Hindlimb muscle (tissue), 1 donor: ENCODE measurements at regions not wholly inside any gene's neighbourhood (a gene's known extent, or its start where the extent isn't known, plus 50 kb on each side); places are given as distances from the start of the nearest gene placed in this dataset.
"Not testable (repeated sequence)": the region's sequence is repeated elsewhere in the genome, so short reads cannot be mapped to it uniquely, and the experiment has no call there.

Experiments used
- DNase-seq: peaks from one replicate; pipeline ENCODE4 v3.0.0-alpha.2; 2013

DNA sequence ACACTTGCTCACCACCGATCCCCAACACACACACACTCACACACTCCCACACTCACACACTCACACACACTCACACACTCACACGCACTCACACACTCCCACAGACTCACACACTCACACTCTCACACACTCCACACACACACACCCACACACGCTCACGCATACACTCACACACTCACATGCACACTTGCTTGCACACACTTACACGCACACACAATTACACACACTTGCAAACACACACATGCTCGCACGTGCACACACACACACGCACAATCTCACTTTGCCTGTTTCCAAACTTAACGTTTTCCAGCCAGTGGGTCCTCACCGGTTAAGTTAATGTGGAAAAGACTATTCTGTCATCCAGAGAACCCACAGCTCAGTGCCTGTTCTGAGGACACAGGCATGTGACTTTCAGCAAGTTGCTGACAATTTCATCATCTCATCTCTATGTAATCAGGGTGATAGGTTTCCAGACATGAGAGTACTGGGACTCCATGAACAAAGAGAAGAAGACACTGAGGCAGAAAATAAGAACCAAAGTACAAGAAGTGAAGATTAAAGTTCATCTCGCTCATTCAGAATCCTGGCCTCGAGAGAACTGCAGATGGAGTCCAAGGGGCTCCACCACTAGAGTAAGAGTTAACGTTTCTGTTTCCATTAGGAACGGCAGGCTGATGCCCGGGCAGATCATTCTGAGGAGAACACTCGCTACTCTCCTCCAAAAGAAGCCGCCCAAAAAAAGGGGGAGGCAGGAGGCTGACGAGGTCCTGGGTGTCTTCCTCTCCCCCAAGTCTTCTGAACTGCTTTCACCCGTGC, 153.2 kb upstream of the FRG1 start:
- no peak for DNase-seq

DNA sequence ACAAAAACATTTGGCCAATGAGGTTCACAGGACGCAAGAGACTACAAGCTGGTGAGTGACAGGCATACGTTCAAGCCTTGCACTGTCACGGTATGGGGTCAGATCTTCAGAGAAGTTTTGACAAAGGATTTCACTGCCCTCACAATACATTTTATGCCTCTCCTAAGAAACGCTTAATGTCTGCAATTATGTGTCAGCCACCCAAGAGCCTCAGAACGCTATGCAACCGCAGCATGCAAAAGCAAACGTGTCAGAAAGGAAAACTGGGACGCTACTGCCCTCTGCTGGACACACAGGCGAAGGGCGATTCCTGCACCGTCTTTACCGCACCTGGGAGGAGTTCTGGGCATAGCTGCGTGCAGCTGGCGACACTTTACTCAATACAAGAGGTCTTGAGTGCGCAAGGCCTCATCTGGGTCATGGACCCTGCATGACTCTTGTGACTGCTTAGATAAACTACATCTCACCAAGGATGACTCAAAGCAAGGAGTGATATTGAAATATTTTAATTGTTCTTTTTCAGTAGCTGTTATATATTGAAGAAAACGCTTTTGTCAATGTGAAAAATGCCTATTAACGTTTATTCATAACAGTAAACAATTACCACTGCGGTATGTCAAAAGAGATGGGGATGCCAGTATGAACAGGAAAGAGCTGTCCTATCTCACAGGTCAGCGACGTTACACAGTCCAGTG, 147.6 kb upstream of the FRG1 start:
- DNase-seq: peak; percentile 85

DNA sequence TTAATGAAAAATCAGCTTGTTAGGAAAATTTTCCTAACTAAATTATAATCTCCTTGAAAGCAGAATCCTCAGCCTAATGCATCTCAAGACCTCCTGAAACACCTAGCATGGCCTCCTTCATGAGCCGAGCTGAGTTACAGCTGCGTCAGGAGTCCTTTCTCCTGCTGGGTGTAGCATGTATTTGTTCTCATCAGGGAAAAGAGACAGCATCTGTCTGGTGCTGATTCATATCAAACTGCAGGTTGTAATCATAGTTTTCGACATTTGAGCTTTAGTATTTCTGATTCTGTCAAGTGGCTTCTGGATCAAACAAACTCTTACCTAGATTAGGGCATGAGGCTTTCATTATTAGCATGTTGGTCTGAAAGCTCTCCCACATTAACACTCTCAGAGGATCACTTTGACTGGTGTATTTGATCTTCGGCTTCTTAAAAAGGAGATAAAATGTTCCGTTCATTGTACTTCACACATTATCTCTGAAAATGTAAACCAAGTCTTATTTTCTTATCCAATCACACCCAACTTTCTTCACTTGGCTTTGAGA, 140.1 kb upstream of the FRG1 start:
- DNase-seq: no peak

DNA sequence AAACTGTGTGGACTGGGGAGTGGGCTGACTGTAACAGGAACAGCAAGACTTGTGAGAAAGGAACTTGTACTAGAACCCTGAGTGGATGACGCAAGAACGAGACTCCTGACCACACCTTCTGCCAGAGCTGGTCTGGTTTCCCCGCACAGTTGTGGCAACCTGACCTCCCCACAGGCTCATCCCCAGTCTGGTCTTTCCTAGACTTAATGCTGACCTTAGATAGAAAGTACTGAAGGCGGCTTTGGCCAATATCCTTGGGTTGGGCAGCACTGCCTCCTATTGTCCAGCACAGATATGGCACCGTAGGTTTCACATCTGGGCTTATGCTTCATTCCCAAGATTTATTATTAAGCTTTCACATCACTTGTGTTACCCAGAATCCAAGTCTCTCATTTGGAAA, 137.8 kb upstream of the FRG1 start:
- DNase-seq: no peak

DNA sequence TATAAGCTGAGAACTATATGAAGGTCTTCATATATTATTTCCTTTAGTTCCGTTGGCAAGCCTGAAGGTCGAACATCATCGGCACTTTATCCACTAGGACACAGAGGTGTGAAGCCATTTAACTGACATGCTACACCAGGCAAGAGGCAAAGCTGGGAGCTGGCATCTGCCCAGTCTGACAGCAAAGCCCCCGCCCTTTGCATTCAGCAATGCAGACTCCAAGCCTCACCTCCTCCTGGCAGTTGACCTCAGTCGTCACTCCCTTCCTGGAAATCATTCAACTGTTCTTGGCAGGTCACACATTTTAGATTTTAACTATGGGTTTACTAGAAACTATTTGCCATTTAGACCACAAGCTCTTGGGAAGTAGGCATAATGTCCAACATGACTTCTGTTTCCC, 135.8 kb upstream of the FRG1 start:
- DNase-seq: no peak

DNA sequence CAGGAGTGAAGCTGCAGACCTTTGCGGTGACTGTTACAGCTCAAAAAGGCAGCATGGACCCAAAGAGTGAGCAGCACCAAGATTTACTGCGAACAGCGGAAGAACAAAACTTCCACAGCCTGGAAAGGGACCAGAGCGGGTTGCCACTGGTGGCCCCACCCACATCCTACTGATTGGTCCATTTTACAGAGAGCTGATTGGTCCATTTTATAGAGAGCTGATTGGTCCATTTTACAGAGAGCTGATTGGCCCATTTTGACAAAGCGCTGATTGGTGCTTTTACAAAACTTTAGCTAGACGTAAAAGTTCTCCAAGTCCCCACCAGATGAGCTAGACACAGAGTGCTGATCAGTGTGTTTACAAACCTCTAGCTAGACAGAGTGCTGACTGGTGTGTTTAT, 134.2 kb upstream of the FRG1 start:
- no peak for DNase-seq

DNA sequence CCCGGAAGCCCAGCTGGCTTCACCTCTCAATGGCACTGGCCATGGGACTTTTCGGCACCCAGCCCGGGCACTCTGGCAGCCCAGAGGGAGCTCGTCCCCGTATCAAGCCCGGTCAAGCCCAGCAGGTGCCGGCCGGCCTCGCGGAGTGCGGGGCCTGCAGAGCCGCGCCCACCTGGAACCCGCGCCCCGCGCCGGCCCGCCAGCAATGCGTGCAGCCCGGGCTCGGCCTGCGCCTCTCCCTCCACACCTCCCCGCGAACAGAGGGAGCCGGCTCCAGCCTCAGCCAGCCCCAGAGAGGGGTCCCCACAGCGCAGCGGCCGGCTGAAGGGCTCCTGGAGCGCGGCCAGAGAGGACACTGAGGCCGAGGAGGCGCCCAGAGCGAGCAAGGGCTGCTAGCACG, 133.6 kb upstream of the FRG1 start:
- DNase-seq: no peak

DNA sequence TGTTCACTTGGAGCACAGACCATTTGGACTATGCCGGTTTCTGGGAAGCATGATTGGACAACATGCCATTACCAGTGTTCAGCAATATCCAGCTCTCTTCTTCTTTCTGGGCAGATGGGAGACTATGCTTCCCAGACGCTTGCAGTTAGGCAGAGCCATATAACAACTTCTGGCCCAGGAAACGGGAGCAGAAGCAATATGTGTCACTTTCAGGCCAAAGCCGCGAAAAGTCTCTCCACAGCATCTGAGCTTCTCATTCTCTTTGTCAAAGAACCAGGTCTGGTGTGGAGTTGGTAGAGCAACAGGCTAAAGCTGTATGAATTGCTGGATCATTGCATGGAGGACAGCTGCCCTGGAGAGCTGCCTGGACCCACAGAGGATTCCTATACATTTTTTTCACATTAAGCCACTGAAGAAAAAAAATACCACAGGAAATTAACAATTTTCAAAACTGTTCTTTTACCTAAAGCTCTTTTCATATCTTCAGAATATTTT, 131.4 kb upstream of the FRG1 start:
- no peak for DNase-seq

DNA sequence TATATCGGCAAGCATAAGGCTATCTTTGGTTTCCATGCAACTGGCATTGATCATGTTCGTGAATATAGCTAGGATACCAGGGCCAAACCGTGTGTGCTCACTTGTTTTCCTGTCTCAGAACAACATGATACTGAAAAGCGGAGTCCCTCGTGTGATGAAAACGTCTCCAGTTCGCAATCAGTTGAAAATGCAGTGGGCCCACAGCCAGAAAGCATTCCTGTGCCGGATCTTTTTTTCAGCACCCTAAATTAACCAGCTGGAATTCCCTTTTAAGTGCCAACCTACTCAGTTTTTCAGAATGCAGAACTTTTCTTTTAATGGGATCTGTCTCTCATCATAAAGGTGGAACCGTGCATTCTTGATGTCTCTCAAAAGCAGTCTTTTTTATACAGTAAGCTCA, 130.8 kb upstream of the FRG1 start:
- DNase-seq: no peak

DNA sequence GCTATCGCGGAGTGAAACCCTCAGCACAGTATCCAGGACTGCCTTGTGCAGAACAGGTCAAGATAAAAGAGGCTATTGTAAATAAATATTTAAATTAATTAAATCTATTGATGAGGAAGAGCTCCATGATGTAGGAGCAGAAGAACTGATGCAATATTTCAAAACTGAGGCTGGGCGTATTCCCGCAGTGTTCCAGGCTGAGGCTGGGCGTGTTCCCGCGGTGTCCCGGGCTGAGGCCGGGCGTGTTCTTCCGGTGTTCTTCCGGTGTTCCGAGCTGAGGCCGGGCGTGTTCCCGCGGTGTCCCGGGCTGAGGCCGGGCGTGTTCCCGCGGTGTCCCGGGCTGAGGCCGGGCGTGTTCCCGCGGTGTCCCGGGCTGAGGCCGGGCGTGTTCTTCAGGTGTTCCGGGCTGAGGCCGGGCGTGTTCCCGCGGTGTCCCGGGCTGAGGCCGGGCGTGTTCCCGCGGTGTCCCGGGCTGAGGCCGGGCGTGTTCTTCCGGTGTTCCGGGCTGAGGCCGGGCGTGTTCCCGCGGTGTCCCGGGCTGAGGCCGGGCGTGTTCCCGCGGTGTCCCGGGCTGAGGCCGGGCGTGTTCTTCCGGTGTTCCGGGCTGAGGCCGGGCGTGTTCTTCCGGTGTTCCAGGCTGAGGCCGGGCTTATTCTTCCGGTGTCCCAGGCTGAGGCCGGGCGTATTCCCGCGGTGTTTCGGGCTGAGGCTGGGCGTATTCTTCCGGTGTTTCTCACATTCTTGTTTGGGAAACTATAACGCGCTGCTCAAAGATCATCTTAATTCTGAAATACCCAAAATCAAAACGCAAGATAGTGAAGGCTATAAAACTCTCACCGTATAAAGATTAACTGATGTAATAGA, 130.1 kb upstream of the FRG1 start:
- DNase-seq: not testable (repeated sequence)

DNA sequence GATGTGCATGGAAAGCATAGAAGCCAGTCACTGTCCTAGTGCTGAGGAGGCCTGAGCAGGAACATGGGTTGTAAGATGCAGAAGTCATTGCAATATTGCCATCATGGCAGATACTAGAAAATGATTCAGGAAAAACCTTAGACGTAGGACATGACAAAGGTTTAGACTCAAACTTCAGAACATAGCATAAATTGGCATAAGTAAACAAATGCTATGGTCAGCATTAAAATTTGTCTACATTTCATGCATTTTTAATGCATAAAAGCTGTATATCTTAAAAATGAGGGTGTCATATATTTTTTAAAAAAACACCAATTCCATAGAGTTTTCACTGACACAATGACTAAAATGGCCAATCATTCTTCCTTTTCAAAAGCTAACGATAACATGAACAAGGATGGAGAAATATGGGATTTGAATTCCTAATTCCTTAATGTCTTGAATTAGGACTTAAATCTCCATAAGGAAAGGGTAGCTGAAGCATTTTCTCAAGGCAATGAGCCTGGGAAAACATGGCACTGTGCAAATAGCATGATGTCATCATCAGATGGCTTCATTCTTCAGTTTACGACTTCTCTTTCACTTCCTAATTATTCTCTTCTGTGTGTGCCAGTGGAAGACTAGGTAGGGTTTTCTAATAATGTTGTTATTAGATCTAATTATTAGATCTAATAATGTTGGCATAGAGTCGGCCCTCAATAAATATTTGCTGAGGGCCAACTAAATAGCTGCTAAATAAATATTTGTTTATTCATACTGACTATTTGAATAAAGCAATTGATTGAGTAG, 125.1 kb upstream of the FRG1 start:
- no peak for DNase-seq

DNA sequence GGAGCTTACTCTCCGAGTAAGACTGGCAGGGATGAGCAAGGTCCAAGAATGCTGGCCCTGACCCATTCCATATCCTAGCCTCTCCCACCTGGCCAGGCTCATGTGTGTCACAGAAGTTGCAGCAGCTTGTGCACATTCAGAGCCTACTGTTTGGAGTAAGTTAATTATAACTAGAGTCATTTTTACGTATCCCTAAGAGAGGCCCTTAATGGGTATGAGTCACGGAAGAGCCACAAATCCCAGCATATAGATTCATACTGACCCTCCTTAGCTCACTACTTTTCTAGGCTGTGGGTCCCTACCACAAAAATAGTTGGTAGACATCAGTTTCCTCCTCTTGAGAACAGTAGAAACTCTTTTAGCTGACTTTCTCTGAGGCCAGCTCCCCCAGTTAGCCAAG, 118.3 kb upstream of the FRG1 start:
- DNase-seq: no peak

DNA sequence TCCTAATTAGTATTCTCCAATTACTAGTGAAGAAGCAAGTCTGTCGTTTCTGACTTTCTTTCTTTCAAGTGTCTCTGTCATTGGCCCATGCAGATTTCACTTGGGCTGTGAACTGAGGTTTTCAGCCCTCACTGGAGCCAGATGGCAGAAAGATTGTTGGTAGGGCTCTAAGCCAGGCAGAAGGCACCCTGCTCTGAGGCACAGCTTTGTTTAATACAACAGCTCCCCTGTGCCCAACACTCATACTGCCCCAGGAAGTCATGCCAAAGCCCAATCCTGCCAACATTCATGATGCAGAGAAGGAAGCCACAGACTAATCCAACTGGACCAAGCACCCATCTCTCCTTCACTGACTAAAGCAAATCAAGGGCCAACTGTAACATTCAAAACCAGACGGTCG, 117.1 kb upstream of the FRG1 start:
- DNase-seq: peak; percentile 19

DNA sequence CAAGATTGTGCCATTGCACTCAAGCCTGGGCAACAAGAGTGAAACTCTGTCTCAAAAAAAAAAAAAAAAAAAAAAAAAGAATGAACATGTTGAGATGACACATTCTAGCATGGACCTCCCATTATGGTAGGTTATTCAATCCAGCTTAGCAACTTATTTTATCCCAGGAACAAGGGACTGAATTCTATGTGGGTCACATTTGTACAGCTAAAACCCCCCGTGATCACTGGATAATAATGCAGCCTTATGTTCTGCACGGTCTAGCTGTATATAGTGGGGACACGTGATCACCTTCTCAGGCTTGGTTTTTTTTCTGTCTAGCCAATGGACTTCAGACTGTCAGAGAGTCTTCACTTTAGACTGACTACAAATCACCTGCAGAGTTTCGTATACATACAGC, 115.2 kb upstream of the FRG1 start:
- DNase-seq: no peak

DNA sequence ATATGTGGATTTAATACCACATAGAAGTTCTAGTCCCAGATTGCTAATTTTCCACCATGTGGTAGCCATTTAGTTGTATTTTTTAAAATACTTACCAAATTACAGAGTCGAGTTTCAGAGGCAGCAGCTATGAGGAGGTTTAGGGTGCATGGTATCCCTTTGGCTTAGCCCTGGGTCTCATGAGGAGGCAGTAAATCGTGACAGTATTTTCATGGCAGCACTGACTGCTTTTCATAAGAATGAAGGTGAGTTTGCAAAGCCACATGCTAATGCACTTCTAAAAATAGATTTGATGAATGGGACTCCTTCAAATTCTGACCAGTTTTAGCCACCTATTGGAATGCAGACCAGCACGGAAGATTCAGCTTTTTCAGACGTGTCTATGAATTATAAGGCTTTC, 114.0 kb upstream of the FRG1 start:
- DNase-seq: no peak

DNA sequence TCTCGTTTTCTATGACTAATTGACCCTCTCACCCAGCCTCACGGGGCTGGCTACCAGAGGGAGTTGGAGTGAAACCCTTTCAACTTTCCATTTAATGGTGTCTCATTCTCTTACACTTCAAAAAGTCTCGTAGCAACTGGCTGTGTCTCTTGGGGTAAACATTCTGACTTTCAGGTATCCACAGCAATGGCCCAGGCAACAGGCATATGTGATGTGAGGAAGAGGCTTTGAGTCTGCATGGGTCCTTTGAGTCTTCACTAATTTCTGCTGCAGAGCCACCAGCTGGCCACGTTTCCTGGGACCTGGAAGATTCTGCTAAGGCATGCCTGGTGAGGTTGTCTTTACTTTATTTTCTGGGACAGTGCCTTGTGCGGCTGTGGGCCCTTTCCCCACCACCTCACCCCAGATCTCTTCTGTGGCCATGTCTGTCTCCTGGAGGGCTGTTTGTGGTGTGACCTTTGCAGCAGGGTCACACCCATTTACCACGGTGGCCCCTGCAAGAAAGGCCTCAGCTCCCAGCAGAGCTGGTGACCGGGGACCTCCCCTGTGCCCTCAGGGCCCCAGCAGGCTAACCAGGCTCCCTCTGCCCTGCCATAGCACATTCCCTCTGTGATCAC, 112.5 kb upstream of the FRG1 start:
- DNase-seq: no peak

DNA sequence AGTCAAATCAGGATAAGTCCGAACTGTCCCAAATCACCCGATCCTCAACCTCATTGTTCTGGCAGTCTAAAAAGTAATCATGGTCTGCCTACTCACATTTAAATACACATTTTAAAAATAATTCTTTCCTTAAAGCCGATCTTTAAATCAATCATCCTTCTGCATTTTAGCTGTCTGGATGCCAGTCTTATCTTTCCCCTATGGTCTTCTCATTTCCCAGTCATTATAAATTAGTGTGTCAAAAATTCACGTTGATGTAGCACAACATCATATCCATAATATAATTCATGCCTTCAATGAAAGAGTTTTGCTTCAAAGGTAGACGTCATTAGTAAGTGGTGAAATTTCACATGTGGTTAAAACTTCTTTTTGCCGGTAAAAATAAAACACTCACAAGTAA, 108.1 kb upstream of the FRG1 start:
- no peak for DNase-seq

DNA sequence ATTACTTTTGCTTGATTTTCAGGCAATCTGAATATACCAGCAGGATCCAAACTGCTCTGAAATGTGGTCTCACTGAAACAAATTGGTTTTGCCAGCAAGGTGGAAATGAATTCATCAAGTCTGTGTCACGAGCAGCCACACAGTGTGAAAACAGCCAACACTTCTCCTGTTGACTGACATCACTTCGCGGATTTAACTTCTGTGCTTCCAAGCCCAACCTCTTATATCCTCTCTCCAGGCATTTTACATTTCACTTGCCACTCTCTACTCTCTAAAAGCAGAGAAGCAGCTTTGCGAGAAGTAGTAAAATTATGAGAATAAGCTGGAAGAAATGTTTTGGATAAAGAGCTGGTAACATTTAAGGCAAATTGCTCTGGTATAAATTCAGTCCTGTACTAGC, 106.1 kb upstream of the FRG1 start:
- DNase-seq: no peak

DNA sequence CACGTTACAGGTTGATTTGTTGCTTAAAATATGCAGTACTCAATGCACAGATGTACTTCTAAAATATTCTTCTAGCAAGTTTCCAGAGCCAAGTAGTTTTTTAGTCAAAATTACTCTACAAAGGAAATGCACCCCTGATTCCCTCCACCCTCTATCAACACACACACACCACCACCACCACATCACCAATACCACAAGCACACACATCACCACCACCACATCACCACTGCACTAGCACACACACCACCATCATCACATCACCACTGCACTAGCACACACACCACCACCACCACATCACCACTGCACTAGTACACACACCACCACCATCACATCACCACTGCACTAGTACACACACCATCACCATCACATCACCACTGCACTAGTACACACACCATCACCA, 105.2 kb upstream of the FRG1 start:
- no peak for DNase-seq

DNA sequence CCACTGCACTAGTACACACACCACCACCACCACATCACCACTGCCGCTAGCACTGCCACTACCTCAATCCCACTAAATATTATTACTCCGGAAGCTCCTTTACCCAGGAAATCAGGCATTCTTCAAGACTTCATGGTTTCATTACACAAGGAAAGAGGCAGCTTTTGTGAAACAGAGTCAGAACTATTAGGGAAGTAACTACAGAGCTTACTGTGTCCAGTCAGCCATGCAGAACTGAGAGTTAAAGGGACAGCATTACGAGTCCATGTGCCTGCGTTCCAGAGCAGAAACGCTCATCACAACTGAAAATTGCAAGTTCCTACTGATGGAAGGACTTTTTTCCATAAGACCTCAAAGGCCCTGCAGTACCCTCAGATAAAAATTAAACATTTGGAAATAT, 103.2 kb upstream of the FRG1 start:
- no peak for DNase-seq

DNA sequence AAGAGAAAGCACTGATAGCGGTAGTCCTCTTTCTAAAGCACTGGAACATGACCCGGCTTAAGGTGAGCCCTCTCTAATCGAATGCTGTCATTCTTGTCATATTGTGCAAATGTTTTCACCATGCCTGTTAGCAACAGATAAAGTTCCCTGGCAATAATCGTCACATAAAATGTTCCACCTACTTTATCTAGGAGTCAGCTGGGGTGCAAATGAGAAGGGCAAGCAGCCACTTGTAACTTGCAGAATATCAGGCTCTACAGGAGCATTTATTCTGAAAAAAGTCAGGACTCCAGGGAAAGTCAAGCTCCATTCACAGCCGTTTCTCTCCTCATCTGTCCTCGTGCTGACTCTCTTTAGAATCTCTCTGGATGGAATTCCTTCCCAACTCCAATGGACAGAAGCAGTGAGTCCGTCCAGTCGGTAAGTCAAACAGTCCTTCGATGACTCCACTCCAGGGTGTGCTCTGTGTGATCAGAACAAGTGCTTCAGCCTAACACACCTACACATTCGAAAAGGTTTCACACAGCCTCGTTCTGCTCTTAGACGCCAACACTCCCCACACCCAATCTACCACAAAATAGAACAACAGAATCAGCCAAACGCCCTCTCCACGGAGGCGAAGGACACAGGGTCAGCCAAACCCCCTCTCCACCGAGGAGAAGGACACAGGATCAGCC, 101.7 kb upstream of the FRG1 start:
- no peak for DNase-seq
